AG04449 (cell line): ENCODE measurements at regions not wholly inside any gene's neighbourhood (a gene's known extent, or its start where the extent isn't known, plus 50 kb on each side); places are given as distances from the start of the nearest gene placed in this dataset.
"Not testable (repeated sequence)": the region's sequence is repeated elsewhere in the genome, so short reads cannot be mapped to it uniquely, and the experiment has no call there.

Source experiments
- CTCF ChIA-PET: fragments of 350-600 bp; formaldehyde crosslinking; extraction: SDS; loops from one replicate; lab custom pipeline; 2021; ENCODE audit warnings: antibody characterized with exemption; lab: Yijun Ruan, JAX
- POLR2A ChIA-PET: fragments of 400-600, 350-600 bp; formaldehyde crosslinking; extraction: SDS; loops from one replicate; lab custom pipeline; 2020; ENCODE audit warnings: antibody characterized with exemption, inconsistent platforms; lab: Yijun Ruan, JAX
- DNase-seq: peaks from one replicate; pipeline ENCODE4 v3.0.0-alpha.2; 2010; ENCODE audit warnings: low read depth, low spot score
- H3K4me3 ChIP-seq: 2 replicates; pipeline ENCODE4 v1.5.1; 2011; ENCODE audit warnings: low read depth, mild to moderate bottlenecking, control low read depth, low read length
- TF ChIP-seq, protein P1 (sequence below): IDR thresholded peaks from one replicate; pipeline ENCODE4 v1.5.1; 2011; ENCODE audit warnings: mild to moderate bottlenecking, moderate library complexity, low read length, control low read depth, inconsistent platforms; ENCODE audit not compliant: insufficient read depth; ENCODE audit errors: missing control alignments

DNA sequence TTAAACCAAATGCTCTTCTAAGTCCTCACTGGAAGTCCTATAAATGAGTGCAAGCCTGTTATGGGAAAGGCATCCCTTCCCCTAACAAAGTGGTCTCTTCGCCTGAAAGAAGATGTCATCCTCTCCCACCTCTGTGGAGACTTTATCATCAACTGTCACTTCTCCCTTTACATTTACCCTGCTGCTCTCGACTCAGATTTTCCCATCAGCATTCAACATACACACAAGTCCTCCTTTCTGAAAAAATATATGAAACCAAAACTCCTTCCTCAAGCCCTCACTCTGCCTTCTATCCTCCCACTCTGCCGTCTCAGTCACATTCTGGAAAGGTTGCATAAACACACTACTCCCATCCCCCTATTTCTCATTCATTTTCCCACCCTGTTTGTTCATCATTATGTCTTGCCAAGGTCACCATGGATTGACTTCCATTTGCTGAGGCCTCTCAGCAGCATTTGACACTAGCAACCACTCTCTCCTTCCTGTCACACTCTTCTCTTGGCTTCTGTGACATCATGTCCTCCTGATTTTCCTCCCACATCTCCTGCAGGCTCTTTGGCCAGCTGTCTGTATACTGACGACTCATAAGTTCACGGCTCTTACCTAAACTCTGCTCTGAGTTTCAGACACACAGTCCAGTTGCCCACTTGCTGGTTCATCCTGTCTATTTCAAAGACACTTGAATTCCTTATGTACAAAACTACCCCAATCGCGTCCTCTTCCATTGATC, 70.3 kb upstream of the SMAD3 start:
- CTCF ChIA-PET: interaction anchor here (1.6 kb wide), 1 partner anchor 9 kb away, joined by 4 read pairs; no protein-coding TSS in a partner anchor
- TF ChIP-seq, protein P1, sequence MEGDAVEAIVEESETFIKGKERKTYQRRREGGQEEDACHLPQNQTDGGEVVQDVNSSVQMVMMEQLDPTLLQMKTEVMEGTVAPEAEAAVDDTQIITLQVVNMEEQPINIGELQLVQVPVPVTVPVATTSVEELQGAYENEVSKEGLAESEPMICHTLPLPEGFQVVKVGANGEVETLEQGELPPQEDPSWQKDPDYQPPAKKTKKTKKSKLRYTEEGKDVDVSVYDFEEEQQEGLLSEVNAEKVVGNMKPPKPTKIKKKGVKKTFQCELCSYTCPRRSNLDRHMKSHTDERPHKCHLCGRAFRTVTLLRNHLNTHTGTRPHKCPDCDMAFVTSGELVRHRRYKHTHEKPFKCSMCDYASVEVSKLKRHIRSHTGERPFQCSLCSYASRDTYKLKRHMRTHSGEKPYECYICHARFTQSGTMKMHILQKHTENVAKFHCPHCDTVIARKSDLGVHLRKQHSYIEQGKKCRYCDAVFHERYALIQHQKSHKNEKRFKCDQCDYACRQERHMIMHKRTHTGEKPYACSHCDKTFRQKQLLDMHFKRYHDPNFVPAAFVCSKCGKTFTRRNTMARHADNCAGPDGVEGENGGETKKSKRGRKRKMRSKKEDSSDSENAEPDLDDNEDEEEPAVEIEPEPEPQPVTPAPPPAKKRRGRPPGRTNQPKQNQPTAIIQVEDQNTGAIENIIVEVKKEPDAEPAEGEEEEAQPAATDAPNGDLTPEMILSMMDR: no peak
- no peak overlapping the region for H3K4me3 ChIP-seq
- POLR2A ChIA-PET: no interaction called here
- no peak for DNase-seq

DNA sequence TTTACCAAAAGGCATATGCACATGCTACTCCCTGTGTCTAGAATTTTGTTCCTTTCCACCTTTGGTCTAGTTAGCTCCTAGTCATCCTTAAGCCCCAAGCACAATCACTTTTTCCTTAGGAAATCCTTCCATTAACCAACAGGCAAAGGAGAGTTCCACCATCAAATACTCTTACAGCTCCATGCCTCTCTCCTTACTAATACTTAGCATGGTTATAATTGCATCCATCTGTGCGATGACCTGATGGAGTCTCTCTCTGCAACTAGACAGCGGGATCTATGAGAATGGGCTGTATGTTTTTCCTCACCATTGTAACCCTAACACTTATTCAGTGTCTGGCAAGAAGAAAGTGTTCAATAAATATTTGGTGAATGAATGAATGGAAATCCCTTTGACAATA, 69.3 kb upstream of the SMAD3 start:
- POLR2A ChIA-PET: interaction anchor here (1.0 kb wide), 1 partner anchor 28 kb away, joined by 3 read pairs; no protein-coding TSS in a partner anchor
- TF ChIP-seq, protein P1: no peak
- CTCF ChIA-PET: interaction anchor here (0.6 to 1.6 kb wide), 3 partner anchors 8 to 276 kb away, joined by 3 to 4 read pairs (median 3); no protein-coding TSS in a partner anchor
- DNase-seq: no peak
- no peak overlapping the region for H3K4me3 ChIP-seq

DNA sequence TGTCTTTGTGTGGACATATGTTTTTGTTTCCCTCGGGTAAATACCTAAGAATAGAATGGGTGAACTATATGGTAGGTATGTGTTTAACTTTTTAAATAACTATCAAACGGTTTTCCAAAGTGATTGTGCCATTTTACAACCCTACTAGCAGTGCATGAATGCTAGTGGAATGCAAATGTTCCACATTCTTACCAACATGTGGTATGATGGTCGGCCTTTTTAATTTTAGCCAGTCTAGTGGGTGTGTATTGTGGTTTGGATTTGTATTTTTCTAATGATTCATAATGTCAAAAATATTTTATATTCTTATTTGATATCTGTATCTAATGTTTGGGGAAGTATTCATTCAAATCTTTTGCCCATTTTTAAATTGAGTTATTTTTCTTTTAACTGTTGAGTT, 68.2 kb upstream of the SMAD3 start:
- TF ChIP-seq, protein P1: no peak
- CTCF ChIA-PET: interaction anchor here (0.9 kb wide), 1 partner anchor 276 kb away, joined by 3 read pairs; no protein-coding TSS in a partner anchor
- DNase-seq: peak; percentile 74
- POLR2A ChIA-PET: no interaction called here
- no peak overlapping the region for H3K4me3 ChIP-seq

DNA sequence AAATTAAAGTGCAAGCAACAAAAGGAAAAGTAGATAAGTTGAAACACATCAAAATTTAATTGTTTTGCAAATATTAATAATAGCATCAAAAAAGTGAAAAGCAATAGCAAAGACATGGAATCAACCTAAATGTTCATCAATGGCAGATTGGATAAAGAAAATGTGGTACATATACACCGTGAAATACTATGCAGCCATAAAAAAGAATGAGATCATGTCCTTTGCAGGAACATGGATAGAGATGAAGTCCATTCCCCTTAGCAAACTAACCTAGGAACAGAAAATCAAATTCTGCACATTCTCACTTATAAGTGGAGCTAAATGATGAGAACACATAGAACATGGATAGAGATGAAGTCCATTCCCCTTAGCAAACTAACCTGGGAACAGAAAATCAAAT, 67.2 kb upstream of the SMAD3 start:
- DNase-seq, POLR2A ChIA-PET, CTCF ChIA-PET, H3K4me3 ChIP-seq: not testable (repeated sequence)

DNA sequence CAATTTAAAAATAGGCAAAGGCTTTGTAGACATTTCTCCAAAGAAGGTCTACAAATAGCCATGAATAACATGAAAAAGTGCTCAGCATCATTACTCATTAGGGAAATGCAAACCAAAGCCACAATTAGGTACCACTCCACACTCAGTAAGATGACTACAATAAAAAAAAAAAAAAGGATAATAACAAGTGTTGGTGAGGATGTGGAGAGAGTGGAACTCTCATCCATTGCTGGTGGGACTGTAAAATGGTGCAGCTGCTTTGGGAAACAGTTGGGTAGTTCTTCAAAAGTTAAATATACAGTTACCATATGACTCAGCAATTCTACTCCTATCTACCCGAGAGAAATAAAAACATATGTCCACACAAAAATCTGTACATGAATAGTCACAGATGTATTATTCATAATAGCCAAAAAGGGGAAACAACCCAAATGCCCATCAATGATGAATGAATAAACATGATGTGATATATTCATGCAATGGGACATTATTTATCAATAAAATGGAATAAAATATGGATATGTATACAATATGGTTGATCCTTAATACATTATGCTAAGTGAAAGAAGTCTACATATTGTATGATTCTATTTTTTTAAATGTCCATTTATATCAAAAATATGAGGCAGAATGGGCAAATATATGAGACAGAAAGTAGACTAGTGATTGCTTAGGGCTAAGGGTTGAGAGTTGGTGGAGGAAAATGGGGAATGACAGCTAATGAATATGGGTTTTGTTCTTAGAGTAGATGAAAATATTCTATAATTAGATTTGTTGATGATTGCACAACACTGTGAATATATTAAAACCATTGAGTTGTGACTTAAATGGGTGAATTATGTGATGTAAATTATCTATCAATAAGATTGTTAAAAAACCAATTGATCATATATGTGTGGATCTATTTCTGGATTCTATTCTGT, 66.1 kb upstream of the SMAD3 start:
- DNase-seq: no peak
- TF ChIP-seq, protein P1: no peak
- H3K4me3 ChIP-seq: no peak overlapping the region
- ChIA-PET POLR2A (no interaction called here), CTCF (no interaction called here)

DNA sequence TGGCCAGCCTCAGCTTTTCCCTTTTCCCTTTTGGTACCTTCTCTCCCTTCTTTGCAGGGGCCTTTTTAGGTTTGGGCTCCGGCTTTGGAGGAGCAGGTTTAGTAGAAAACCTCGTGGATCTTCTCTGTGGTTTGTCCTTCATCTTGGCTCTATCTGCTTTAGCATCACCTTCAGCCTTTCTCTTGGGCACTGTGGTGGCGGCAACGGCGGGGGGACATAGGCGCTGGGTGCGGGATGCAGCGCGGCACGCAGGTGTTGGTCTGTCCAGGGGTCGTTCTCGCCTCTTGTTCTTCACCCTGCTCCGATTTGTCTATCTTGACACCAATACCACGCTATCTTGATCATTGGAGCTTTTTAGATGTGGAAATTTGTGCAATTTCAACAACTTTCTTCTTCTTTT, 64.5 kb upstream of the SMAD3 start:
- TF ChIP-seq, protein P1: no peak
- no peak overlapping the region for H3K4me3 ChIP-seq
- no peak for DNase-seq
- ChIA-PET CTCF (no interaction called here), POLR2A (no interaction called here)
